ENCODE measurements at regions not wholly inside any gene's neighbourhood (a gene's known extent, or its start where the extent isn't known, plus 50 kb on each side); places are given as distances from the start of the nearest gene placed in this dataset.

- no peak for TF ChIP-seq CTCF (IDR thresholded peaks at IDR 0.05)
- no peak for TF ChIP-seq POLR2A (IDR thresholded peaks at IDR 0.05)
These were observed 118.1 kb upstream of the SHISA6 start for GRCh38 chr17:11122908-11123307.
